ENCODE measurements at regions not wholly inside any gene's neighbourhood (a gene's known extent, or its start where the extent isn't known, plus 50 kb on each side); places are given as distances from the start of the nearest gene placed in this dataset.
A peak's percentile ranks its signal among the peaks of the same experiment; 100 is the strongest.

DNA sequence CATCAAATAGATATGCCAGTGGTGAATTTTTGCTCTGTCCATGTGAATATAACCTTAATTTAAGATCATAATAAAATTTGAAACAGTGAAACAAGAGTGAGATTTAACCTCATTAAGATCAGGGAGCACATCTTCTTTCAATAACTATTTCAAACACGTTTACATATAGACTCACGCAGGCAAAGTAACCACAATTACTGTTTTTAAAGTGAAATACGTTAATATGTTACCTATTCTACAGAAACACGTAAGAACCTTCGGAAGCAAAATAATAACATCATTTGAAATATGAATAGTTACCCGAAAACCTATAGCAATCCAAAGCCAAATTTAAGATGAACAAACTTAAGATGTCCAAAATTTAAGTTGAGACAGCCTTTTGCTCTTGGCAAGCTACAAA lies 136.2 kb upstream of the ZC3H12C start (continued):
- TF ChIP-seq, protein P1, sequence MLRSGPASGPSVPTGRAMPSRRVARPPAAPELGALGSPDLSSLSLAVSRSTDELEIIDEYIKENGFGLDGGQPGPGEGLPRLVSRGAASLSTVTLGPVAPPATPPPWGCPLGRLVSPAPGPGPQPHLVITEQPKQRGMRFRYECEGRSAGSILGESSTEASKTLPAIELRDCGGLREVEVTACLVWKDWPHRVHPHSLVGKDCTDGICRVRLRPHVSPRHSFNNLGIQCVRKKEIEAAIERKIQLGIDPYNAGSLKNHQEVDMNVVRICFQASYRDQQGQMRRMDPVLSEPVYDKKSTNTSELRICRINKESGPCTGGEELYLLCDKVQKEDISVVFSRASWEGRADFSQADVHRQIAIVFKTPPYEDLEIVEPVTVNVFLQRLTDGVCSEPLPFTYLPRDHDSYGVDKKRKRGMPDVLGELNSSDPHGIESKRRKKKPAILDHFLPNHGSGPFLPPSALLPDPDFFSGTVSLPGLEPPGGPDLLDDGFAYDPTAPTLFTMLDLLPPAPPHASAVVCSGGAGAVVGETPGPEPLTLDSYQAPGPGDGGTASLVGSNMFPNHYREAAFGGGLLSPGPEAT (IDR thresholded peaks at IDR 0.05; ENCODE audit: low read depth), result peak; percentile 74; the same call in 1 of the 2 replicates
- TF ChIP-seq RCOR1 (conservative IDR thresholded peaks at IDR 0.05; ENCODE audit: low read depth, low read length), result no peak
- TF ChIP-seq CBFB (IDR thresholded peaks at IDR 0.05; ENCODE audit: low read depth), result no peak
- TF ChIP-seq FOS (IDR thresholded peaks at IDR 0.05; ENCODE audit: borderline replicate concordance, extremely low read depth, insufficient read length), result no peak
- TF ChIP-seq, protein P2, sequence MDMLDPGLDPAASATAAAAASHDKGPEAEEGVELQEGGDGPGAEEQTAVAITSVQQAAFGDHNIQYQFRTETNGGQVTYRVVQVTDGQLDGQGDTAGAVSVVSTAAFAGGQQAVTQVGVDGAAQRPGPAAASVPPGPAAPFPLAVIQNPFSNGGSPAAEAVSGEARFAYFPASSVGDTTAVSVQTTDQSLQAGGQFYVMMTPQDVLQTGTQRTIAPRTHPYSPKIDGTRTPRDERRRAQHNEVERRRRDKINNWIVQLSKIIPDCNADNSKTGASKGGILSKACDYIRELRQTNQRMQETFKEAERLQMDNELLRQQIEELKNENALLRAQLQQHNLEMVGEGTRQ (IDR thresholded peaks at IDR 0.05; ENCODE audit: borderline replicate concordance, low read depth, low read length), result no peak
- TF ChIP-seq, protein P3, sequence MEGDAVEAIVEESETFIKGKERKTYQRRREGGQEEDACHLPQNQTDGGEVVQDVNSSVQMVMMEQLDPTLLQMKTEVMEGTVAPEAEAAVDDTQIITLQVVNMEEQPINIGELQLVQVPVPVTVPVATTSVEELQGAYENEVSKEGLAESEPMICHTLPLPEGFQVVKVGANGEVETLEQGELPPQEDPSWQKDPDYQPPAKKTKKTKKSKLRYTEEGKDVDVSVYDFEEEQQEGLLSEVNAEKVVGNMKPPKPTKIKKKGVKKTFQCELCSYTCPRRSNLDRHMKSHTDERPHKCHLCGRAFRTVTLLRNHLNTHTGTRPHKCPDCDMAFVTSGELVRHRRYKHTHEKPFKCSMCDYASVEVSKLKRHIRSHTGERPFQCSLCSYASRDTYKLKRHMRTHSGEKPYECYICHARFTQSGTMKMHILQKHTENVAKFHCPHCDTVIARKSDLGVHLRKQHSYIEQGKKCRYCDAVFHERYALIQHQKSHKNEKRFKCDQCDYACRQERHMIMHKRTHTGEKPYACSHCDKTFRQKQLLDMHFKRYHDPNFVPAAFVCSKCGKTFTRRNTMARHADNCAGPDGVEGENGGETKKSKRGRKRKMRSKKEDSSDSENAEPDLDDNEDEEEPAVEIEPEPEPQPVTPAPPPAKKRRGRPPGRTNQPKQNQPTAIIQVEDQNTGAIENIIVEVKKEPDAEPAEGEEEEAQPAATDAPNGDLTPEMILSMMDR (IDR thresholded peaks at IDR 0.05 in 2 of 3, conservative IDR thresholded peaks at IDR 0.05 in 1 of 3; ENCODE audit: control insufficient read depth in 2 of 3, extremely low read depth in 1 of 3, insufficient read depth in 1 of 3, low read depth in 3 of 3, low read length in 3 of 3), result no peak
- TF ChIP-seq, protein P4, sequence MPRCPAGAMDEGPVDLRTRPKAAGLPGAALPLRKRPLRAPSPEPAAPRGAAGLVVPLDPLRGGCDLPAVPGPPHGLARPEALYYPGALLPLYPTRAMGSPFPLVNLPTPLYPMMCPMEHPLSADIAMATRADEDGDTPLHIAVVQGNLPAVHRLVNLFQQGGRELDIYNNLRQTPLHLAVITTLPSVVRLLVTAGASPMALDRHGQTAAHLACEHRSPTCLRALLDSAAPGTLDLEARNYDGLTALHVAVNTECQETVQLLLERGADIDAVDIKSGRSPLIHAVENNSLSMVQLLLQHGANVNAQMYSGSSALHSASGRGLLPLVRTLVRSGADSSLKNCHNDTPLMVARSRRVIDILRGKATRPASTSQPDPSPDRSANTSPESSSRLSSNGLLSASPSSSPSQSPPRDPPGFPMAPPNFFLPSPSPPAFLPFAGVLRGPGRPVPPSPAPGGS (IDR thresholded peaks at IDR 0.05; ENCODE audit: borderline replicate concordance, insufficient read depth, low read depth, low read length, poor library complexity, severe bottlenecking), result no peak
- no peak for TF ChIP-seq HDGF (IDR thresholded peaks at IDR 0.05)
- no peak for TF ChIP-seq RAD21 (IDR thresholded peaks at IDR 0.05; ENCODE audit: insufficient read depth, low read depth, low read length)
- TF ChIP-seq BMI1 (IDR thresholded peaks at IDR 0.05; ENCODE audit: borderline replicate concordance), result peak; percentile 88
- TF ChIP-seq, protein P5, sequence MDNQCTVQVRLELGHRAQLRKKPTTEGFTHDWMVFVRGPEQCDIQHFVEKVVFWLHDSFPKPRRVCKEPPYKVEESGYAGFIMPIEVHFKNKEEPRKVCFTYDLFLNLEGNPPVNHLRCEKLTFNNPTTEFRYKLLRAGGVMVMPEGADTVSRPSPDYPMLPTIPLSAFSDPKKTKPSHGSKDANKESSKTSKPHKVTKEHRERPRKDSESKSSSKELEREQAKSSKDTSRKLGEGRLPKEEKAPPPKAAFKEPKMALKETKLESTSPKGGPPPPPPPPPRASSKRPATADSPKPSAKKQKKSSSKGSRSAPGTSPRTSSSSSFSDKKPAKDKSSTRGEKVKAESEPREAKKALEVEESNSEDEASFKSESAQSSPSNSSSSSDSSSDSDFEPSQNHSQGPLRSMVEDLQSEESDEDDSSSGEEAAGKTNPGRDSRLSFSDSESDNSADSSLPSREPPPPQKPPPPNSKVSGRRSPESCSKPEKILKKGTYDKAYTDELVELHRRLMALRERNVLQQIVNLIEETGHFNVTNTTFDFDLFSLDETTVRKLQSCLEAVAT (IDR thresholded peaks at IDR 0.05), result no peak; the same call in 1 of the 2 replicates
- TF ChIP-seq FOXK2 (IDR thresholded peaks at IDR 0.05), result no peak
- TF ChIP-seq CHD2 (IDR thresholded peaks at IDR 0.05; ENCODE audit: borderline replicate concordance, low read depth, low read length), result peak; percentile 85; the same call in 1 of the 2 replicates
- no peak for TF ChIP-seq LARP7 (IDR thresholded peaks at IDR 0.05)
- no peak for TF ChIP-seq ZZZ3 (IDR thresholded peaks at IDR 0.05; ENCODE audit: control insufficient read depth, insufficient read length, low read depth)
- TF ChIP-seq NR2F1 (conservative IDR thresholded peaks at IDR 0.05), result peak; percentile 87
- TF ChIP-seq HDAC6 (IDR thresholded peaks at IDR 0.05; ENCODE audit: unreplicated experiment), result no peak
- no peak for TF ChIP-seq SUPT20H (IDR thresholded peaks at IDR 0.05; ENCODE audit: borderline replicate concordance, control insufficient read depth, low read depth, low read length)
- peak; percentile 55 for TF ChIP-seq SMAD1 (IDR thresholded peaks at IDR 0.05; ENCODE audit: low read depth, partially characterized antibody)
- TF ChIP-seq EGR1 (IDR thresholded peaks at IDR 0.05; ENCODE audit: borderline replicate concordance in 1 of 2, low read depth in 2 of 2, low read length in 2 of 2), result no peak
- TF ChIP-seq CEBPB (IDR thresholded peaks at IDR 0.05; ENCODE audit: borderline replicate concordance in 1 of 2, low read depth in 2 of 2, low read length in 2 of 2), result no peak
